Endothelial cell of umbilical vein (primary cell): ENCODE measurements at regions not wholly inside any gene's neighbourhood (a gene's known extent, or its start where the extent isn't known, plus 50 kb on each side); places are given as distances from the start of the nearest gene placed in this dataset.

Experiments
- BruUV-seq: library from RNA; stranded (reverse); fragments of 400-500 nt; replicated peaks from 2 replicates; lab custom pipeline; 2021; lab: Mats Ljungman, UMichigan
- CTCF ChIA-PET: fragments of 300-600, 350-600 bp; sonication (Branson Sonifier 250); formaldehyde crosslinking; loops from one replicate; lab custom pipeline; 2021; ENCODE audit warnings: antibody characterized with exemption, inconsistent platforms; lab: Charles Lee
- POLR2A ChIA-PET: fragments of 300-600, 350-600 bp; sonication (Branson Sonifier 250); formaldehyde crosslinking; loops from one replicate; lab custom pipeline; 2021; ENCODE audit warnings: antibody characterized with exemption, inconsistent platforms; lab: Charles Lee
- DNase-seq: peaks from one replicate; pipeline ENCODE4 v3.0.0-alpha.2; 2011; ENCODE audit warnings: low read depth, low spot score
- FAIRE-seq: peaks from 2 replicates; lab custom pipeline; 2011; peaks lifted over from hg19 to GRCh38; lab: Jason Lieb, UNC
- H2AFZ ChIP-seq: 2 replicates; pipeline ENCODE4 v1.6.0; 2012; ENCODE audit warnings: low read depth, low read length, control low read depth, inconsistent platforms
- H3K27ac ChIP-seq: 2 replicates; pipeline ENCODE4 v1.5.1; 2011; ENCODE audit warnings: low read depth, mild to moderate bottlenecking, control low read depth, low read length, moderate library complexity; ENCODE audit not compliant: insufficient read depth
- H3K27me3 ChIP-seq, 2 experiments: 2 replicates each; pipeline versions ENCODE4 v1.6.0 to v1.6.1; 2011; ENCODE audit warnings: low read length in 2 of 2, mixed read lengths in 1 of 2; ENCODE audit not compliant: control insufficient read depth in 2 of 2, insufficient read depth in 2 of 2
- H3K36me3 ChIP-seq, 2 experiments: 2 replicates in 1 of 2; 3 replicates in 1 of 2; pipeline ENCODE4 v1.5.1; 2011; ENCODE audit warnings: low read length in 2 of 2, mild to moderate bottlenecking in 1 of 2, moderate library complexity in 1 of 2; ENCODE audit not compliant: control insufficient read depth in 2 of 2, insufficient read depth in 2 of 2; ENCODE audit errors: extremely low read depth in 1 of 2
- H3K4me1 ChIP-seq: 3 replicates; pipeline ENCODE4 v1.5.1; 2011; ENCODE audit warnings: mild to moderate bottlenecking, low read length; ENCODE audit not compliant: control insufficient read depth, insufficient read depth; ENCODE audit errors: extremely low read depth
- H3K4me2 ChIP-seq: 2 replicates; pipeline ENCODE4 v1.6.1; 2011; ENCODE audit warnings: low read length, control low read depth, mixed read lengths; ENCODE audit not compliant: insufficient read depth
- H3K4me3 ChIP-seq, 3 experiments: fragments of 200-600 bp in 1 of 3; sonication (generic), shearing (Covaris generic) in 1 of 3; replicated peaks in 1 of 3; 2 replicates each; pipeline ENCODE4 v1.5.1; 2011 to 2016; ENCODE audit warnings: control low read depth in 3 of 3, low read length in 3 of 3, mild to moderate bottlenecking in 2 of 3, inconsistent platforms in 1 of 3, low read depth in 1 of 3, moderate library complexity in 1 of 3; ENCODE audit not compliant: insufficient read depth in 1 of 3
- H3K79me2 ChIP-seq: 2 replicates; pipeline ENCODE4 v1.6.0; 2012; ENCODE audit warnings: low read length, inconsistent platforms; ENCODE audit not compliant: control insufficient read depth, insufficient read depth
- H3K9ac ChIP-seq: replicated peaks from 2 replicates; pipeline ENCODE3; 2011; ENCODE audit warnings: low read length, control low read depth; ENCODE audit not compliant: insufficient read depth; ENCODE audit errors: extremely low read depth
- H3K9me1 ChIP-seq: replicated peaks from 3 replicates; pipeline ENCODE4 v1.6.0; 2011; ENCODE audit warnings: mild to moderate bottlenecking, low read length; ENCODE audit not compliant: control insufficient read depth, insufficient read depth; ENCODE audit errors: extremely low read depth
- H3K9me3 ChIP-seq: replicated peaks from 2 replicates; pipeline ENCODE4 v1.5.1; 2012; ENCODE audit warnings: low read length, inconsistent platforms; ENCODE audit not compliant: control insufficient read depth, insufficient read depth
- H4K20me1 ChIP-seq: replicated peaks from 2 replicates; pipeline ENCODE3; 2011; ENCODE audit warnings: mild to moderate bottlenecking, low read length; ENCODE audit not compliant: control insufficient read depth, insufficient read depth; ENCODE audit errors: extremely low read depth
- FOS ChIP-seq: IDR thresholded peaks from 2 replicates; pipeline ENCODE4 v1.6.1; 2011; ENCODE audit warnings: mild to moderate bottlenecking, low read length, moderate library complexity, borderline replicate concordance; ENCODE audit not compliant: insufficient read depth
- GATA2 ChIP-seq: IDR thresholded peaks from 2 replicates; pipeline ENCODE4 v1.7.0; 2011; ENCODE audit warnings: low read depth, mild to moderate bottlenecking, moderate library complexity, mixed read lengths, low read length; ENCODE audit not compliant: insufficient read length, insufficient read depth
- JUN ChIP-seq: IDR thresholded peaks from 2 replicates; pipeline ENCODE4 v1.6.1; 2011; ENCODE audit warnings: borderline replicate concordance, low read depth; ENCODE audit not compliant: insufficient read length, insufficient read depth
- MAX ChIP-seq: IDR thresholded peaks from 2 replicates; pipeline ENCODE4 v1.6.1; 2011; ENCODE audit not compliant: insufficient read depth, insufficient read length
- MYC ChIP-seq: IDR thresholded peaks from one replicate; pipeline ENCODE4 v1.6.1; 2011; ENCODE audit warnings: mild to moderate bottlenecking, low read depth, low read length
- POLR2A ChIP-seq: IDR thresholded peaks from 2 replicates; pipeline ENCODE4 v1.6.1; 2012; ENCODE audit warnings: low read depth, mild to moderate bottlenecking, control low read depth, low read length
- dilution Hi-C: fragments of 300-500 bp; cut with MboI; formaldehyde crosslinking; loops from one replicate; pipeline ENCODE4 v1.15.0; 2019; ENCODE audit warnings: low sequenced_read_pairs; ENCODE audit not compliant: extremely low pct_ligation_motif_present
- intact Hi-C: fragments of 100-400 bp; cut with micrococcal nuclease; formaldehyde crosslinking; loops from one replicate; pipeline ENCODE4 v1.10.0; 2022
- TF ChIP-seq, protein P1 (sequence below), 2 donors: IDR thresholded peaks; 1 replicate in 1 of 2; 2 replicates in 1 of 2; pipeline ENCODE4 v1.5.1; 2011; ENCODE audit warnings: low read length in 2 of 2, mild to moderate bottlenecking in 2 of 2, moderate library complexity in 2 of 2, control low read depth in 1 of 2, inconsistent platforms in 1 of 2, low read depth in 1 of 2; ENCODE audit not compliant: insufficient read depth in 1 of 2; ENCODE audit errors: extremely low read depth in 1 of 2

DNA sequence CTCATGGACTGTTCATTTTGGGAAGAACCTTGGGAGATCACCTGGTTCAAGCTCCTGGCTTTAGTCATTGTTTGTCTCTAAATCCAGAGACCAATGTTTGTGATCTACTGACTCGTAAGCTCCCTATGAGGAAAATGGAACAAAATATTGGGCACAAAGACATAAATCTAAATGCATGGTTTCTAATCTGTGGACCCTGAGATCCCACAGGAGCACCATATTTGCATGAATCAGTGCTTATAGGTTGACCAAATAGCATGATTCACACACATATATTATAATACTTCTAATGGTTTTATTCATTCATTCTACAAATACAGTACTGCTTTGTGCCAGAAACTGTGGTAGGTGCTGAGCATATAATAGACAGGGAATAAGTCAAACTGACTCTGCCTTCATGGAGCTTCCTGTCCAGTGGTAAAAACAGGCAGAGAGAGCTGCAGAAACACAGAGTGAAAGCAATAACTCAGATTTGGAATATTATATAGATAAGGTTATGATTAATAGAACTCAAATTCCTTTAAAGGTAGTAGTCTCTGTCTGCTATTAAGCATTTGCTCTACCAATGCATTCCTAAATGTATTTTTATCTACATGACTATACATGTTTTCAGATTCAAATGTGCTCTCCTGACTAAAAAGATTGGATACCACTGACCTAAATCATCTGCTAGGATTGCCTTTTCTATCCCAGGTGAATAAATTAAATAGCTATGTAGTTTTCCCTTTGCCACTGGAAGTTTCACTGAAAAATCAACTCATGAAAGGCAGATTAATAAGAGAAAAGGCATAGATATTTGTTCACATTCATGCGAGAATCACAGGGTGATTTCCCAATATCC, 198.6 kb upstream of the CAMK1G start:
- no peaks in the 10 kb centered on the region for H3K36me3 ChIP-seq
- FAIRE-seq (no peak), DNase-seq (no peak)
- no peak overlapping the region for H3K9ac ChIP-seq
- no peaks in the 10 kb centered on the region for H3K27me3 ChIP-seq
- H4K20me1 ChIP-seq: no peaks in the 10 kb centered on the region
- H3K4me1 ChIP-seq: no peaks in the 10 kb centered on the region
- no peak overlapping the region for H3K4me2 ChIP-seq
- no peaks in the 10 kb centered on the region for H3K9me1 ChIP-seq
- no peak overlapping the region for H3K27ac ChIP-seq
- H3K79me2 ChIP-seq: no peaks in the 10 kb centered on the region
- intact Hi-C loops (no loop called here), dilution Hi-C loops (no loop called here)
- ChIA-PET CTCF (interaction anchor here (1.0 to 1.2 kb wide), 3 partner anchors 10 to 31 kb away, joined by 3 to 6 read pairs (median 3); no protein-coding TSS in a partner anchor), POLR2A (no interaction called here)
- H3K9me3 ChIP-seq: no peaks in the 10 kb centered on the region
- no peak overlapping the region for H3K4me3 ChIP-seq
- TF ChIP-seq GATA2 (no peak), FOS (no peak), MYC (no peak), JUN (no peak), POLR2A (no peak), MAX (no peak)
- TF ChIP-seq, protein P1, sequence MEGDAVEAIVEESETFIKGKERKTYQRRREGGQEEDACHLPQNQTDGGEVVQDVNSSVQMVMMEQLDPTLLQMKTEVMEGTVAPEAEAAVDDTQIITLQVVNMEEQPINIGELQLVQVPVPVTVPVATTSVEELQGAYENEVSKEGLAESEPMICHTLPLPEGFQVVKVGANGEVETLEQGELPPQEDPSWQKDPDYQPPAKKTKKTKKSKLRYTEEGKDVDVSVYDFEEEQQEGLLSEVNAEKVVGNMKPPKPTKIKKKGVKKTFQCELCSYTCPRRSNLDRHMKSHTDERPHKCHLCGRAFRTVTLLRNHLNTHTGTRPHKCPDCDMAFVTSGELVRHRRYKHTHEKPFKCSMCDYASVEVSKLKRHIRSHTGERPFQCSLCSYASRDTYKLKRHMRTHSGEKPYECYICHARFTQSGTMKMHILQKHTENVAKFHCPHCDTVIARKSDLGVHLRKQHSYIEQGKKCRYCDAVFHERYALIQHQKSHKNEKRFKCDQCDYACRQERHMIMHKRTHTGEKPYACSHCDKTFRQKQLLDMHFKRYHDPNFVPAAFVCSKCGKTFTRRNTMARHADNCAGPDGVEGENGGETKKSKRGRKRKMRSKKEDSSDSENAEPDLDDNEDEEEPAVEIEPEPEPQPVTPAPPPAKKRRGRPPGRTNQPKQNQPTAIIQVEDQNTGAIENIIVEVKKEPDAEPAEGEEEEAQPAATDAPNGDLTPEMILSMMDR (IDR thresholded peaks at IDR 0.05; ENCODE audit: extremely low read depth in 1 of 2, insufficient read depth in 1 of 2, low read depth in 1 of 2, low read length in 2 of 2): no peak
- no peak overlapping the region for H2AFZ ChIP-seq
- no TSS peak for BruUV-seq
